Endodermal cell (in vitro differentiated cells): ENCODE measurements at regions not wholly inside any gene's neighbourhood (a gene's known extent, or its start where the extent isn't known, plus 50 kb on each side); places are given as distances from the start of the nearest gene placed in this dataset.

ENCODE experiments used
- DNase-seq: peaks from one replicate; pipeline ENCODE4 v3.0.0-alpha.2; 2017
- H3K27ac ChIP-seq: 2 replicates; pipeline ENCODE4 v1.5.1; 2013; ENCODE audit warnings: mild to moderate bottlenecking, low read depth, low read length, moderate library complexity
- H3K27me3 ChIP-seq: 2 replicates; pipeline ENCODE4 v1.6.1; 2013; ENCODE audit warnings: mild to moderate bottlenecking, low read length, moderate library complexity; ENCODE audit not compliant: insufficient read depth, control insufficient read depth, poor library complexity, severe bottlenecking
- H3K36me3 ChIP-seq: 2 replicates; pipeline ENCODE4 v1.7.0; 2013; ENCODE audit warnings: mild to moderate bottlenecking, low read length, moderate library complexity; ENCODE audit not compliant: control insufficient read depth, insufficient read depth
- H3K4me1 ChIP-seq: one replicate; pipeline ENCODE4 v1.7.0; 2013; ENCODE audit warnings: low read length; ENCODE audit not compliant: control insufficient read depth, insufficient read depth
- H3K4me3 ChIP-seq: 2 replicates; pipeline ENCODE4 v1.5.1; 2013; ENCODE audit warnings: mild to moderate bottlenecking, low read length, moderate library complexity
- H3K9ac ChIP-seq: 2 replicates; pipeline ENCODE4 v1.6.1; 2013; ENCODE audit warnings: mild to moderate bottlenecking, low read length, moderate library complexity; ENCODE audit not compliant: poor library complexity, severe bottlenecking; ENCODE audit errors: extremely low read depth
- H3K9me3 ChIP-seq: 2 replicates; pipeline ENCODE4 v1.6.1; 2013; ENCODE audit warnings: mild to moderate bottlenecking, low read length, moderate library complexity; ENCODE audit not compliant: control insufficient read depth
- H3K27ac Mint-ChIP-seq: 2 replicates; pipeline ENCODE4 v1.8.0; 2020; ENCODE audit warnings: mixed read lengths
- H3K27me3 Mint-ChIP-seq: 2 replicates; pipeline ENCODE4 v1.8.0; 2021; ENCODE audit warnings: mild to moderate bottlenecking, mixed read lengths; ENCODE audit not compliant: insufficient read depth
- H3K36me3 Mint-ChIP-seq: 2 replicates; pipeline ENCODE4 v1.8.0; 2020; ENCODE audit warnings: low read depth, mixed read lengths
- H3K4me1 Mint-ChIP-seq: 2 replicates; pipeline ENCODE4 v1.8.0; 2020; ENCODE audit warnings: mixed read lengths
- H3K4me3 Mint-ChIP-seq: 2 replicates; pipeline ENCODE4 v1.8.0; 2020; ENCODE audit warnings: mild to moderate bottlenecking, moderate library complexity, mixed read lengths
- H3K9me3 Mint-ChIP-seq: 2 replicates; pipeline ENCODE4 v1.8.0; 2020; ENCODE audit warnings: mild to moderate bottlenecking, mixed read lengths
- CTCF ChIP-seq: fragments of 200-600 bp; sonication (generic); conservative IDR thresholded peaks from 2 replicates; pipeline ENCODE4 v1.5.0; 2021; ENCODE audit warnings: antibody characterized with exemption, mild to moderate bottlenecking
- WGBS, 2 experiments: methylation state at CpG; one replicate each; pipeline versions ENCODE4 v1.1.5 to v1.1.7; 2013; ENCODE audit warnings: missing lambda C conversion rate in 2 of 2, mixed read lengths in 1 of 2; ENCODE audit not compliant: insufficient coverage in 1 of 2, insufficient read length in 1 of 2; 5-methylcytosine and 5-hydroxymethylcytosine counted together

- no peaks in the 10 kb centered on the region for H3K27me3 ChIP-seq
- H3K4me1 Mint-ChIP-seq: peaks cover 15% of the 10 kb centered on the region
- no peak overlapping the region for H3K27ac ChIP-seq
- H3K36me3 Mint-ChIP-seq: no peaks in the 10 kb centered on the region
- no peak overlapping the region for H3K4me3 Mint-ChIP-seq
- DNase-seq: no peak
- H3K4me3 ChIP-seq: no peak overlapping the region
- no peak for TF ChIP-seq CTCF
- H3K9ac ChIP-seq: no peak overlapping the region
- 93 to 95% methylated on average over 3 to 4 of the region's 5 CpGs for WGBS, 2 experiments
- peaks cover 8% of the 10 kb centered on the region for H3K27me3 Mint-ChIP-seq
- peaks cover 7% of the 10 kb centered on the region for H3K4me1 ChIP-seq
- H3K27ac Mint-ChIP-seq: no peak overlapping the region
- no peaks in the 10 kb centered on the region for H3K36me3 ChIP-seq
- H3K9me3 ChIP-seq: peaks cover 23% of the 10 kb centered on the region
- peaks cover 26% of the 10 kb centered on the region for H3K9me3 Mint-ChIP-seq
Measured at GRCh38 chr15:72966641-72967040, 85.6 kb upstream of the NEO1 start.

GRCh38 chr15:72965671-72966070 is 86.6 kb upstream of the NEO1 start:
- no peak for DNase-seq
- H3K36me3 Mint-ChIP-seq: no peaks in the 10 kb centered on the region
- TF ChIP-seq CTCF: no peak

DNA sequence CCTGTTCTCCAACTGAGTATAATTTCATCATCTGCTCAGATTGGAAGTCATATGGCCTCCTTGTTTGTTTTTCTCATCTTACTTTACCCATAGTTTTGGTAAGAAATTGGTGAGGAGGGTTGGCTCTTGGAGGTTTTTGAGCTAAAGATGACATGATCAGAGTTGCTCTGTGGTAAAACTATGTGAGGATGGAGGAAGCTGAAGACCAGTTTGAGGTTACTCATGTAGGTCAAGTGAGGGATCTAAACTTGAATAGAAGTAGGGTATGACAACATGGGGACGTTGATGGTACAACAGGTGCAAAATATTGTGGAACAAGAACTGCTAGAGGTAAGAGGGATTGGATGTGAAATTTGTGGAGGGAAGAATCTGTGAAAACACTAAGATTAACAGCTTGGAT is 87.7 kb upstream of the NEO1 start:
- peaks cover 8% of the 10 kb centered on the region for H3K27me3 Mint-ChIP-seq
- 80 to 88% methylated on average over 1 of the region's 1 CpG for WGBS, 2 experiments
- Histone ChIP-seq H3K4me1 (no peaks in the 10 kb centered on the region), H3K4me3 (no peak overlapping the region), H3K27me3 (no peaks in the 10 kb centered on the region), H3K9ac (no peak overlapping the region), H3K27ac (no peak overlapping the region), H3K36me3 (no peaks in the 10 kb centered on the region), H3K9me3 (peaks cover 23% of the 10 kb centered on the region)
- H3K4me1 Mint-ChIP-seq: peaks cover 5% of the 10 kb centered on the region
- H3K27ac Mint-ChIP-seq: no peak overlapping the region
- H3K4me3 Mint-ChIP-seq: no peak overlapping the region
- DNase-seq: no peak
- H3K36me3 Mint-ChIP-seq: no peaks in the 10 kb centered on the region
- TF ChIP-seq CTCF: no peak
- H3K9me3 Mint-ChIP-seq: peaks cover 30% of the 10 kb centered on the region

More at GRCh38 chr15:72965671-72966070, 86.6 kb upstream of the NEO1 start:
- H3K4me3 Mint-ChIP-seq: no peak overlapping the region
- H3K4me1 Mint-ChIP-seq: peaks cover 5% of the 10 kb centered on the region
- peaks cover 5% of the 10 kb centered on the region for H3K4me1 ChIP-seq
- WGBS, 2 experiments: 96 to 100% methylated on average over 1 to 3 of the region's 3 CpGs
- no peak overlapping the region for H3K27ac ChIP-seq
- H3K27me3 ChIP-seq: no peaks in the 10 kb centered on the region
- H3K27me3 Mint-ChIP-seq: peaks cover 8% of the 10 kb centered on the region
- no peak overlapping the region for H3K27ac Mint-ChIP-seq
- no peaks in the 10 kb centered on the region for H3K36me3 ChIP-seq
- H3K9me3 ChIP-seq: peaks cover 23% of the 10 kb centered on the region
- H3K4me3 ChIP-seq: no peak overlapping the region
- no peak overlapping the region for H3K9ac ChIP-seq
- peaks cover 30% of the 10 kb centered on the region for H3K9me3 Mint-ChIP-seq
